TTC549 (cell line): ENCODE measurements at regions not wholly inside any gene's neighbourhood (a gene's known extent, or its start where the extent isn't known, plus 50 kb on each side); places are given as distances from the start of the nearest gene placed in this dataset.
"Not testable (repeated sequence)": the region's sequence is repeated elsewhere in the genome, so short reads cannot be mapped to it uniquely, and the experiment has no call there.

Experiments used
- FAIRE-seq: peaks from 2 replicates; lab custom pipeline; 2012; peaks lifted over from hg19 to GRCh38; lab: Jason Lieb, UNC

DNA sequence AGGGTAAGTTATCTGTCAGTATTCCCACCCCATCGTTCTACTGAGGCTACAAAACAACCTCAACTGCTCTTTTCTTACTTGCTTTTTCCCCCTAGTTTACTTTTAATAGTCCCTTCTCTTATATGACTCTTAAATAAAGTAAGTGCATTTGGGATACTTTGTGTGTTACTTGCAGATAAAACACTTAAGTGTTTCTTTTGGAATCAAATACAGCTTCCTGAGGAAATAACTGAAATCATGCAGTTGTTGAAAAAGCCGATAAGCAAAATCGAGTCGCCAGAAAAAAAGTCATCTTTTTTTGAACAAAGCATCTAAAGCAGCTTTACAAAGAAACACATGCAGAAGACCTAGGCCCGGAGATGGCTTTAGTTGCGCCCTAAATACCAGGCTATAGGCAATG lies 53.5 kb upstream of the EPB41L4A start:
- no peak for FAIRE-seq

DNA sequence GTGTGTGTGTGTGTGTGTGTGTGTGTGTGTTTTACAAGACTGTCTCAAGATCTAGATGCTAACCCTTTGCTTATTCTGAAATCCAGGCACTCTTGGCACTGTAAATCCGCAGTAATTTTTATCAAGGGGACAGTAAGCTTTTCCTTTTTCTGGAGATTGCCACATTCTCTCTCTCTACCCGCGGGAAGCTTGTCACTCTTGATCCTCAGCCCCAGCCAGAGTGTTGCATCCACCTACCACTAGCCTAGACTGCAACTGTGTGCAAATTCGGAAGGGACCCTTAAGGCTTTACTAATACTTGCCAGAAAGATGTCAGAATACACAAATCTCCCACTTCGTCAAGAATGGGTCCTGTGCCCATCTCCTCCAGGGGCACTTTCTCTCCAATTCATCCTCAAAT lies 54.9 kb upstream of the EPB41L4A start:
- FAIRE-seq: no peak

DNA sequence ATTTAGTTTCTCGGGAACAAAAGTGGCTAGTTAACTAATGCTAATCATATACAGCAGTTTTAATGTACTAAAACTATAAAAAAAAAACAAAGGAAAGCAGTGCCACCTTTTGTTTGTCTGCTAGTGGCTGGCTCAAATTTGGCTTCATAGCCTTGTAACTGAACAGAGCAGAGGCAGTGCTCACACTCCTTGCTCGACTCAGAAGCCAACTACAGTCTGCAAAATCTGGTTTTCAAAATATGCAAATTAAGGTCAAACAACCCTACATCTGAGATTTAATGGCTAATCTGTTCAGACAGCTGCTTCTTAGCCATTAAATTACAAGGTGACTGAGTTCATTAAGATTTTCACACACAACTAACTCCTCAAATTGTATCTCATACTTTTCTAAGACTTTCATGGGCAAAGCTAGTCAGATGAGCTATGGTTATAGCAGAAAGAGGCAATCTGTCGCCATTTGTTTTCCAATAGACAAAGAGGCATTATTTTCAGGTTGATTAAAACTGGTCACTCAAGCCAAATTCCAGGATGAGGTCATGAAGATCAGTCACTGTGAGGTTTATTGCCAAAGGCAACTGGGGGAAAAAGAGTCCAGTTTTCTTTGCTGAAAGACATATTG lies 56.8 kb upstream of the EPB41L4A start:
- FAIRE-seq: no peak

DNA sequence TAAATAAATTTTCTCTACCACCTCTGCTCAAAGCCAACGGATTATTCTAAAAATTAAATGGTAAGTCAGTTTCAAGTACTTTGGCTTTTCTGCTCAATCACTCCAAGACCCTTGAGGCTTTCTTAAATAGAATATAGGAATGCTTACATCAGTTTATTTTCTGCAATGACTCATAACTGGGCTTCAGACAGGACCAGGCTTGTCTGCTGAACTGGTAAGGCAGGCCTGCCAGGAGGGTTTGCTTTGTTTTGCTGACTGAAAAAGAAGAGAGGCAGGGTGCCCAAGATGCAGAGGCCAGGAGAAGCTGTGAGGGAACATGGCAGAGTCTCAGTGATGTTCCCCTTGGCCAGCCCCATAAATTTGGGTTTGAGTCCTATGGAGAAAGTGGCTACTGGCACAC lies 60.3 kb upstream of the EPB41L4A start:
- no peak for FAIRE-seq

DNA sequence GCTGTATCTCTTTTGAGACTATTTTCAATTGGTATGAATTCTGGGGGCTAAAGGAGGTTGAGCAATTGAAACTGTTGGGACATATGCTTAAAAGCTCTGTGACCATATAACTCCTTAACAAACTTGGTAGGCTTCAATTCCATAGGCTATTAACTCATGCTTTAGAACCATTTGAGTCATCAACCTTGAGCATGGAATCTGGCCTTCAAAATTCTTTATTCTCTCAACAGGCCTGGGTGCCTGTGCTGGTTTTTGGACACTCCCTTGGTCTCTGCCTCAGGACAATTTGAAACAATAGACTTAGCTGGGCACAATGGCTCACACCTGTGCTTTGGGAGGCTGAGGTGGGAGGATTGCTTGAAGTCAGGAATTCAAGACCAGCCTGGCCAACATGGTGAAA lies 61.4 kb upstream of the EPB41L4A start:
- no peak for FAIRE-seq

DNA sequence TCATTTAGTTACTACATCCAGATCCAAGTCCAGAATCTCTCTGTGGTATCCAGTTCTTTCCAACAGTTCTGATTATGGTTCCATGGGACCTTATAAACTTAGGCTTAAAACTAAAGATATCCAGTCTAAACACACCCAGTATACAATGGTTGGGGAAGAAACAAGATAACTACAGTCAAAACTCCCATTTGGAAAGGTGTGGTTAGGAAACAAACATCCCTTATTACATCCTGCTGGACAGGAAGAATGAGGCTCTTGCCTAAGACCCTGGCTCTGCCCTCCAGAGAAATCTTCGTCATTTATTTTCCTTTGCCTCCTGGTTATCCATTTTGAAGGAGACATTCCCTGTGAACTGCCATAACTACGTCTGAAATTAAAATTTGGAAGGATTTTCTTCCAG lies 64.6 kb upstream of the EPB41L4A start:
- no peak for FAIRE-seq

DNA sequence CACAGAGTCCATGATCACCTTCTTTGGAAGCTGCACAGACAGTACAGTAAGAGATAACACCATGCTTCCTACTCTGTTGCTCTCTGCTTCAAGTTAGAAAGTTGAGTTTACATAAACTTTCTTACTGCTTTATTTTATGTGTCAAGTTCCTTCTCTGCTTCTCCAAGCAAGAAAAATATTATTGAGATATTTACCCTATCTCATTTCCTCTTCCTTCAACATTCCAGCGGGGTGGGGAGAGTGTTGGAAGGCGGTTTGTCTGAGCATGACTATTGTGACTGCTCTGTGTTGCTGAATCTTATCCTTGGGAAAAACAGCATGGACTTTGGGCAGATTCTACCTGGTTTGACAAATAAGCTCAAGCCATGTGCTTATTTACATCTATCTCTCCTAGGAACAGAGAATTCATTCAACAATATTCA lies 66.9 kb upstream of the EPB41L4A start:
- no peak for FAIRE-seq

DNA sequence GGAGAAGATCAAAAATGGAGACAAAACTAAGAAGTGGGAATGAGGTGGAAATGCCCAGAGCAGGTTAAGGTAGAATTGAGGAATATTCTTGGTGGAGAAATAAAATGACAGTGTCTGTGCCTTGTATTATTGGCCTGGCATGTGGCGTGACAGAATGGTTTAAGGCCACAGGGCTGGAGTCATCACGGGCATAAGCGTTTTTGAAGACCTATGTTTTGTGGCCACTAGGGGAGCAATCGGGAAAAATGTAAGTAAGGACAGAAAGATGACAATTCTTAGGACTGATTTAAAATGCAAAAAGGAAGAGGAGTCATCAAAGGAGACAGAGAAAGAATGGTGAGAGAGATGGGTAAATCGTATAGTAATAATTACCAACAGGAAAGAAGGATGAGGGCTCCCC lies 72.2 kb upstream of the EPB41L4A start:
- no peak for FAIRE-seq

DNA sequence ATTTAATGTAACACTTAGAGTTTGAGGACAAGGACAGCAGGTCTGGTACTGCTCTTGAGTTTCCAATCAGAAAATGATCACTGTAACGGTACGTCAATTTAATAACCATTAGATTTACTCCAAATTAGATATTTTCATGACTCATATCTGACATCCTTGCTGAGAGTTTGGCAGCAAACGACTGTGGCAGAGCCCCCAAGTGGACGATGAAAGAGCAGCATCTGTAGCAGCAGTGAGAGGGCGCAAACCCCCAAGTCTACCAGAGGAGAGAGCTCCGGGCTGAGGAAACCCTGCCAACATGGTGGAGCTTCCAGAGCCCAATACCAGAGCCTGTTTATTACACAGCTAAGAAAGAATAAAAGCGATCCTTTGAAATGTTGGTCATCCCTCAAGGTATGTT lies 73.2 kb upstream of the EPB41L4A start:
- FAIRE-seq: no peak

DNA sequence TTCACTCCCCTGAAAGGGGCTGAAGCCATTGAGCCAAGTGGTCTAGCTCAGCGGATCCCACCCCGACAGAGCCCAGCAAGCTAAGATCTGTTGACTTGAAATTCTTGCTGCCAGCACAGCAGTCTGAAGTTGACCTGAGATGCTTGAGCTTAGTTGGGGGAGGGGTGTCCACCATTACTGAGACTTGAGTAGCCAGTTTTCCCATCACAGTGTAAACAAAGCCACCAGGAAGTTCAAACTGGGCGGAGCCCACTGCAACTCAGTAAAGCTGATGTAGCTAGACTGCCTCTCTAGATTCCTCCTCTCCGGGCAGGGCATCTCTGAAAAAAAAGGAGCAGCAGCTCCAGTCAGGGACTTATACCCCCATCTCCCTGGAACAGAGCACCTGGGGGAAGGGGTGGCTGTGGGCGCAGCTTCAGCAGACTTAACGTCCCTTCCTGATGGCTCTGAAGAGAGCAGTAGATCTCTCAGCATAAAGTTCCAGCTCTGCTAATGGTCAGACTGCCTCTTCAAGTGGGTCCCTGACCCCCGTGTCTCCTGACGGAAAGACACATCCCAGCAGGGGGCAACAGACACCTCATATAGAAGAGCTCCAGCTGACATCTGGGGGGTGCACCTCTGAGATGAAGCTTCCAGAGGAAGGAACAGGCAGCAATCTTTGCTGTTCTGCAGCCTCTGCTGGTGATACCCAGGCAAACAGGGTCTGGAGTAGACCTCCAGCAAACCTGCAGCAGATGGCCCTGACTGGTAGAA lies 84.8 kb upstream of the EPB41L4A start:
- not testable (repeated sequence) for FAIRE-seq

DNA sequence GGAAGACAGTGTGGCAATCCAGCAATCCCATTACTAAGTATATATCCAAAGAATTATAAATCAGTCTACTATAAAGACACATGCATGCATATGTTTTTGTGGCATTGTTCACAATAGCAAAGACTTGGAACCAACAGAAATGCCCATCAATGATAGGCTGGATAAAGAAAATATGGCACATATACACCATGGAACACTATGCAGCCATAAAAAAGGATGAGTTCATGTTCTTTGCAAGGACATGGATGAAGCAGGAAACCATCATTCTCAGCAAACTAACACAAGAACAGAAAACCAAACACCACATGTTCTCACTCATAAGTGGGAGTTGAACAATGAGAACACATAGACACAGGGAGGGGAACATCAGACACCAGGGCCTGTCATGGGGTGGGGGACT lies 90.0 kb upstream of the EPB41L4A start:
- FAIRE-seq: not testable (repeated sequence)

DNA sequence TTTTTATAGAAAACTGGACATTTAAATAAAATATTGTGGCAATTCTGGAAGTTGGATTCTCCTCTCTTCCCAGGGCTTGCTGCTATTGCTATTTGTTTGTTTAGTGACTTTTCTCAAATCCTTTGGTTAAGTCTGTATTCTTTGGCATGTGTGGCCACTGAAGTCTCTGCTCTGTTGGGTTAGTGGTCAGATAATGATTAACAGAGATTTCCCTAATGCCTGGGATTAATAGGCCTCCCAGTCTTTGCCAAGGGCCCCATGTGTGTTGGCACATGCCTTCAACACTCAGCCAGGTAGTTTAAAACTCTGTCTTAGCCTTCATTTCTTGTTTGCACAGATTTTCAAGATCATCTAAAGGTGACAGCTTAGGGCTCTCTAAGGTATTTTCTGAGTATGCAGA lies 92.8 kb upstream of the EPB41L4A start:
- FAIRE-seq: no peak

DNA sequence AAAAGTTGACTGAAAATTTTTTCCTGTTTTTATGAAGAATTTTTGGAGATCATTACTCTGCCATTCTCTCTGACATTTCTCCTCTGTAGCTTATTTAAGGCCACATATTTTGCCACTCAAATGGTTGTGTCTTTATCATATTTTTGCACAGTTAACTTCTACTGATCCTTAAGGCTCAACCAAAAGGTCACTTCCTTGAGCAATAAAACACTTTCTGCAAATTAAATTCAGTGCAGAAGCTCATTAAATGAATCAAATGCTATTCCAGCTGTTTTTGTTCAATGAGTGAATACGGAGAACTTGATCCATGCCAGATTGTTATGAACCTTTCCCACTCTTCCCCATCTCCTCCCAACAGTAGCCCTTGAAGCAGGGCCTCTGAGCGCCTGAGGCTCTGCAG lies 93.8 kb upstream of the EPB41L4A start:
- no peak for FAIRE-seq

DNA sequence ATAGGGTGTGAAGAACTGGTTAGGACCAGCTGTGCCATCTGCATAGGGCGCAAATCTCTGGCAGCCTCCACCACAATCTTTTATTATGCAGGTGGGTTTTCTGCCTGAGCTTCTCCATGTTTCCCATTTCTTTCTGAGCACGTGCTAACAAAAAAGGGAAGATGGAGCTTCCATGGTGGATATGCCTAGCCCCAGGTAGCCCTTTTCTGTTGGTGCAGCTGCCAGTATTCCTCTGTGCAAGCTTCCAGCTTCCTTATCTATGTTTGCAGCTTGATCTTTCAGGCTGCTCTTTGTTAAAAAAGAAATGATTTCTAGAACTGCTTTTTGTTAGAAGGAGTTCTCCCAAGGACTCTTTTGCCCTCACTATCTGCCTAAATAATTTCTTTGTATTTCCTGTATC lies 95.0 kb upstream of the EPB41L4A start:
- FAIRE-seq: no peak

DNA sequence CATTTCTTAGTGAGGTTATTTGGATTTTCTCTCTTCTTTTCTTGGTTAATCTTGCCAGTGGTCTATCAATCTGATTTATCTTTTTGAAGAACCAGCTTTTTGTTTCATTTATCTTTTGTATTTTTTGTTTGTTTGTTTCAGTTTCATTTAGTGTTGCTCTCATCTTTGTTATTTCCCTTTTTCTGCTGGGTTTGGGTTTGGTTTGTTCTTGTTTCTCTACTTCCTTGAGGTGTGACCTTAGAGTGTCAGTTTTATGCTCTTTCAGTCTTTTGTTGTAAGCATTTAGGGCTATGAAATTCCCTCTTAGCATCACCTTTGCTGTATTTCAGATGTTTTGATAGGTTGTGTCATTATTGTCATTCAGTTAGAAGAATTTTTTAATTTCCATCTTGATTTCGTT lies 101.4 kb upstream of the EPB41L4A start:
- FAIRE-seq: not testable (repeated sequence)

DNA sequence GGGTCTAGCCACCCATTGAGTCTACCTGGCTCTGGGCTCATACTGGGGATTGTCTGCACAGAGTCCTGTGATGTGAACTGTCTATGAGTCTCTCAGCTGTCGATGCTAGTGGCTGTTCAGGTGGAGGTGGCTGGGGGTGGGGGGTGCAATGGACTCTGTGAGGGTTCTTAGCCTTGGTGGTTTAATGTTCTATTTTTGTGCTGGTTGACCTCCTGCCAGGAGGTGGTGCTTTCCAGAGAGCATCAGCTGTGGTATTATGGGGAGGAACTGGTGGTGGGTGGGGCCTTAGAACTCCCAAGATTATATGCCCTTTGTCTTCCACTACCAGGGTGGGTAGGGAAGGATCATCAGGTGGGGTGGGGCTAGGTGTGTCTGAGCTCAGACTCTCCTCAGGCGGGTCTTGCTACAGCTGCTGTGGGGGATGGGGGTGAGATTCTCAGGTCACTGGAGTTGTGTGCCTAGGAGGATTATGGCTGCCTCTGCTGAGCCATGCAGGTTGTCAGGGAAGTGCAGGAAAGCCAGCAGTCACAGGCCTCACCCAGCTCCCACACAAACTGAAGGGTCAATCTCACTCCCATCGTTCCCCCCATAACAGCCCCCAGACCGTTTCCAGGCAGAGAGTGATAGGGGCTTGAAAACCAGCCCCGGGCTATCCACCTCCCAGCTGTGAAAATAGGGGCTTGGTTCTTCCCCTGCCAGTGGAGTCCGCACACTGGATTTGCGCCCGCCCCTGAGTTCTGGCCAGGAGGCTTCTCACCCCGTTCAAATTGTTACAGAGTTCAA lies 104.0 kb upstream of the EPB41L4A start:
- FAIRE-seq: not testable (repeated sequence)

DNA sequence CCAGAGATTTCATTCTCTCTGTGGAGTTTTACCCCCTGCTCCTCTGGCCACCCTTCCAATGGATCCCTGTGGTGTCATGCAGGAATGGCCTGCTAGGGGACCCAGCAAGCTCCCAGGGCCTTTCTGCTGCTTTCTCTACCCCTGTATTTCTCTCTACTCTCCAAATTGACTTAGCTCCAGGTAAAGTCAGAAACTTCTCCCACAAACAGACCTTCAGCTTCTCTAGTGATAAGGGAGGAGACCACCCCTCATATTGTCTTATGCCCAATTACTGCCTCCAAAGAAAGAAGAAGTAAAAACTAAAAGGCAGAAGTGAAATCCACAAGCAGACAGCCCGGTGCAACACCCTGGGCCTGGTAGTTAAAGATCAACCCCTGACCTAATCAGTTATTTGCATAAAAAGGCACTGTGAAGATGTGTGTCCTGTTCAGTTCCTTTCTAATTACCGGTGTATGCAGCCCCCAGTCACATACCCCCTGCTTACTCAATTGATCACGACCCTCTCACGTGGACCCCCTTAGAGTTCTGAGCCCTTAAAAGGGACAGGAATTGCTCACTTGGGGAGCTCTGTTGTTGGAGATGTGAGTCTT lies 104.7 kb upstream of the EPB41L4A start:
- FAIRE-seq: not testable (repeated sequence)

DNA sequence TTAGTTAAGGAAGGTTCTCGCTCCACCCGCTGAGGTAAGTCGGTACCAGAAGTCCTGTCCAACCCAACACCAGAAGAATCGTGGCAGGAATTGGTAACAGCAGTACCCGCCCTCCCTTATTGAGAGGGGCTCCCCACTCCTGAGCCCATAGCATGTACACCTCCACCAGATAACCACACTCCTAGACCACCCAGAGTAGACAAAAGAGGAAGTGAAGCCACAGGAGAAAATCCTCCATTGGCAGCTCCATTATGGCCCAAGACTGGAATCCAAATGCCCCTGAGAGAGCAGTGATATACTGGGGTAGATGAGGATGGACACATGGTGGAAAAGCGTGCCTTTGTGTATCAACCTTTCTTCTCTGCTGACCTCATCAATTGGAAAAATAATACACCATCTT lies 106.1 kb upstream of the EPB41L4A start:
- no peak for FAIRE-seq

DNA sequence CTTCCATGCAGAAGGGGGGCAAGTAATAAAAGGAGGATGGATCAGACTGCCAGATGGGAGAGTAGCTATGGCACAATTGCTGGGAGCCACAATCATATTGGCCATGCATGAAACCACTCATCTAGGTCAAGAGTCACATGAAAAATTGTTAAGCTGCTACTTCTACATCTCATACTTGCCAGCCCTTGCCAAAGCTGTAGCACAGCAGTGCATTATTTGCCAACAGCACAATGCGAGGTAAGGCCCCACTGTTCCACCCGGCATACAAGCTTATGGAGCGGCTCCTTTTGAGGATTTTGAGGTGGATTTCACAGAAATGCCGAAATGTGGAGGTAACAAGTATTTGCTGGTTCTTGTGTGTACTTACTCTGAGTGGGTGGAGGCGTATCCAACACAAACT lies 109.9 kb upstream of the EPB41L4A start:
- FAIRE-seq: no peak

DNA sequence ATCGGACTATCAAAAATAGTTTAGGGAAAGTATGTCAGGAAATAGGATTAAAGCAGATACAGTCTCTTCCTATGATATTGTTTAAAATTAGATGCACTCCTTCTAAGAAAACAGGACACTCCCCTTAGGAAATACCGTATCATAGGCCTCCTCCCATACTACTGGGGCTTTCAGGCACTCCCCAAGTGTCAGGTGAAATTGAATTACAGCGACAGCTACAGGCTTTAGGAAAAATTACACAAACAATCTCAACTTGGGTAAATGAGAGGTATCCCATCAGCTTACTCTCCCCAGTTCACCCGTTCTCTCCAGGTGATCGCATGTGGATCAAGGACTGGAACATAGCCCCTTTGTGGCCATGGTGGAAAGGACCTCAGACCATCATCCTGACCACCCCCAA lies 110.4 kb upstream of the EPB41L4A start:
- FAIRE-seq: no peak

DNA sequence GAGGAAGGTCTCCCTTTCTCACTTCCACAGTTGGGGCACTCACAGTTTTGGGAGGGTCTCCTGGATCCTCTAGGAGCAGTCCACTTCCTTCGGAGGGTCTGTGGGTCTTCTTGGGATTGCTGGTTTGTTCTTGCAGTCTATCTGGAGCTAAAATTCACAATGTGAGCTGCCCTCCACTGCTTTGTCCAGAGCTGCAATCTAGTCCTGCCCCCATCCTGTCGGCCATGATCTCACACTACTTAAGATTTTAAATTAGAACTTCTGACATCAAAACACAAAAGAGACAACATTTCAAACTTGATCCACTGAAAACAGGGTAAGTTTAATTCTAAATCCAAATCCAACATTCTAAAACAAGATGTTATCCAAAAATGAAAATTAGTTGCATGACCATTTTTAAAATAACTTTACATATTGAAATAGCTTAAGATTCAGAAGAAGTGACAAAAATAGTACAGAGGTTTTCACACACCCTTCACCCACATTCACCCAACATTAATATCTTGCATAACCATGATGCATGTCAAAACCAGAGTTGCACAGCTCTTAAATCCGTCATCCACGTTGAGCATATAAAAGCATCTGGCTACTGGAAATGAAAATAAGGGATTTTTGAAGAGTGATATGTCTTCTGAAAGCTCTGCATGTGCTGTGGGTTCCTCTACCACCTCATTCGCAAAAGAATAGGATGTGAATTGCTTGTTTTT lies 113.7 kb upstream of the EPB41L4A start:
- FAIRE-seq: no peak

DNA sequence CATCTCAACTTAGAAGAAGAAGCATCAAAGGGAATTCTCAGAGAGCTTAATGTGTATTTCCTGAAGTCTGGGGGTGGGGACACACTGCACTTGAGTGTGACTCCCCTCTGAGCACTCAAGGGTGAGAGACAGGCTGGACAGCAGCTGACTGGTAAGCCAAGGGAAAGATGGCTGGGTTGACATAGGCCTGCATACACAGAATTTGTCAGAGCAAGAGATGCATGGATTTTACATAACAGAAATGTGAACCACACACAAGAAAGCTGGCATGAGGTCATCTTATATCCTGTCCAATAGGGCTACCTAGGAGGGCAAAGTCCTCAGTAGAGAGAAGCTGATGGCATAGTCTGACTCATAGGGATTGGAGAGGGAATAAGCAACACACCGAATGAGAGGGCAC lies 114.3 kb upstream of the EPB41L4A start:
- no peak for FAIRE-seq
